ENCODE measurements at regions not wholly inside any gene's neighbourhood (a gene's known extent, or its start where the extent isn't known, plus 50 kb on each side); places are given as distances from the start of the nearest gene placed in this dataset.

DNA sequence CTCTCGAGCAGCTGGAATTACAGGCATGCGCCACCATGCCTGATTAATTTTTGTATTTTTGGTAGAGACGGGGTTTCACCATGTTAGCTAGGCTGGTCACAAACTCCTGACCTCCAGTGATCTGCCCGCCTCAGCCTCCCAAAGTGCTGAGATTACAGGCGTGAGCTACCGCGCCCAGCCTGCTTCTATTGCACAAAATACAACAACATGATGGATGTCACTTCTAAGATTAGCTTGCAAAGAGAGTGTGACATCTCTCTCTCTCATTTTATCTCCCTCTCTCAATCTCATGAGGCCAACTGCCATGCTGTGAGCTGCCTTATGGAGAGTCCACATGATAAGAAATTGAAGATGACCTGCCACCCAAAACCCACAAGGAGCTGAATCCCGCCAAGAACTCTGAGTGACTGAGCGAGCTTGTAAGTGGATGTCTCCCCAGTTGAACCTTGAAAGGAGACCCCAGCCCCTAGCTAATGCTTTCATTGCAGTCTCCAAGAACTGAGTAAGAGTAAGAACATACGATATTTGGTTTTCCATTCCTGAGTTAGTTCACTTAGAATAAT lies 458.5 kb downstream of the RBFOX1 start:
- TF ChIP-seq, protein P1, sequence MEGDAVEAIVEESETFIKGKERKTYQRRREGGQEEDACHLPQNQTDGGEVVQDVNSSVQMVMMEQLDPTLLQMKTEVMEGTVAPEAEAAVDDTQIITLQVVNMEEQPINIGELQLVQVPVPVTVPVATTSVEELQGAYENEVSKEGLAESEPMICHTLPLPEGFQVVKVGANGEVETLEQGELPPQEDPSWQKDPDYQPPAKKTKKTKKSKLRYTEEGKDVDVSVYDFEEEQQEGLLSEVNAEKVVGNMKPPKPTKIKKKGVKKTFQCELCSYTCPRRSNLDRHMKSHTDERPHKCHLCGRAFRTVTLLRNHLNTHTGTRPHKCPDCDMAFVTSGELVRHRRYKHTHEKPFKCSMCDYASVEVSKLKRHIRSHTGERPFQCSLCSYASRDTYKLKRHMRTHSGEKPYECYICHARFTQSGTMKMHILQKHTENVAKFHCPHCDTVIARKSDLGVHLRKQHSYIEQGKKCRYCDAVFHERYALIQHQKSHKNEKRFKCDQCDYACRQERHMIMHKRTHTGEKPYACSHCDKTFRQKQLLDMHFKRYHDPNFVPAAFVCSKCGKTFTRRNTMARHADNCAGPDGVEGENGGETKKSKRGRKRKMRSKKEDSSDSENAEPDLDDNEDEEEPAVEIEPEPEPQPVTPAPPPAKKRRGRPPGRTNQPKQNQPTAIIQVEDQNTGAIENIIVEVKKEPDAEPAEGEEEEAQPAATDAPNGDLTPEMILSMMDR (IDR thresholded peaks at IDR 0.05): no peak
- no peak for TF ChIP-seq POLR2A (IDR thresholded peaks at IDR 0.05)
